ENCODE measurements at regions not wholly inside any gene's neighbourhood (a gene's known extent, or its start where the extent isn't known, plus 50 kb on each side); places are given as distances from the start of the nearest gene placed in this dataset.

DNA sequence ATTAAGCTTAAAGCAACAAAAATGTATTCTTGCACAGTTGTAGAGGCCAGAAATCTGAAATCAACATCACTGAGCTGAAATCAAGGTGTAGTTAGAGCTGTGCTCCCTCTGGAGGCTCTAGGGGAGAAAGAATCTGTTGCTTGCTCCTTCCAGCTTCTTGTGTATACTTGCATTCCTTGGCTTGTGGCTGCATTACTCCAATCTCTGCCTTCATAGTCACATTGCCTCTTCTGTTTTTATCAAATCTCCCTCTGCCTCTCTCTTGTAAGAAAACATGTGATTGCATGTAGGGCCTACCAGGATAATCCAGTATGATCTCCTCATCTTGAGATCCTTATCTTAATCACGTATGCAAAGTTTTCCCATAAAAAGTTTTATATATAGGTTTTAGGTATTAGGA is 487.9 kb upstream of the SGO1 start:
- TF ChIP-seq LEF1 (IDR thresholded peaks at IDR 0.05; ENCODE audit: borderline replicate concordance): no peak
- TF ChIP-seq SUZ12 (IDR thresholded peaks at IDR 0.05): no peak
- no peak for TF ChIP-seq L3MBTL2 (conservative IDR thresholded peaks at IDR 0.05)
- TF ChIP-seq, protein P1, sequence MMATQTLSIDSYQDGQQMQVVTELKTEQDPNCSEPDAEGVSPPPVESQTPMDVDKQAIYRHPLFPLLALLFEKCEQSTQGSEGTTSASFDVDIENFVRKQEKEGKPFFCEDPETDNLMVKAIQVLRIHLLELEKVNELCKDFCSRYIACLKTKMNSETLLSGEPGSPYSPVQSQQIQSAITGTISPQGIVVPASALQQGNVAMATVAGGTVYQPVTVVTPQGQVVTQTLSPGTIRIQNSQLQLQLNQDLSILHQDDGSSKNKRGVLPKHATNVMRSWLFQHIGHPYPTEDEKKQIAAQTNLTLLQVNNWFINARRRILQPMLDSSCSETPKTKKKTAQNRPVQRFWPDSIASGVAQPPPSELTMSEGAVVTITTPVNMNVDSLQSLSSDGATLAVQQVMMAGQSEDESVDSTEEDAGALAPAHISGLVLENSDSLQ (IDR thresholded peaks at IDR 0.05): no peak
- no peak for TF ChIP-seq SP1 (IDR thresholded peaks at IDR 0.05)
- no peak for TF ChIP-seq TARDBP (IDR thresholded peaks at IDR 0.05)
- CTCF ChIA-PET: no interaction called here
- POLR2A ChIA-PET: no interaction called here
- DNase-seq (ENCODE audit: extremely low spot score): no peak

DNA sequence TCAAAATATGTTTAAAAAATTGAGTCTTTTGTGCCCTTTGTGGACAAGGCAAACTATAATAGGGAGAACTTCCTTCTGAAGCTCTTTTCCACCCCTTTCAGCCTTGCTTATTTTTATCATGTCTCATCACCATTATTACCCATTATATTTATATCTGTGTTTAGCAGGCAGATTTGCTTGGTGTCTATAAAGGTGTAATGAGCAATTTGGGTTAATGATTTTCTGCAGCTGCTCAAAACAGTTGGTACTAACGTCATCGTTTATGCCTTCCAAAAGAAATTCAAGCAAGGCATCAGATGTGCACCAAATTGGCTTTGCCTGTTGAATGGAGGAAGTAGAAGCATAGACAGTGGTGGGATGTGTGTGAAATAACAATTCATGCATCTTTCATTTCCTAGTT is 483.7 kb upstream of the SGO1 start:
- ChIA-PET POLR2A (no interaction called here), CTCF (no interaction called here)
- DNase-seq (ENCODE audit: extremely low spot score): no peak
- TF ChIP-seq ZNF384 (IDR thresholded peaks at IDR 0.05): no peak
- TF ChIP-seq BHLHE40 (IDR thresholded peaks at IDR 0.05; ENCODE audit: borderline replicate concordance): no peak
- no peak for TF ChIP-seq ELF4 (IDR thresholded peaks at IDR 0.05)
- no peak for TF ChIP-seq HDGF (IDR thresholded peaks at IDR 0.05; ENCODE audit: borderline replicate concordance)
- TF ChIP-seq L3MBTL2 (conservative IDR thresholded peaks at IDR 0.05): no peak

DNA sequence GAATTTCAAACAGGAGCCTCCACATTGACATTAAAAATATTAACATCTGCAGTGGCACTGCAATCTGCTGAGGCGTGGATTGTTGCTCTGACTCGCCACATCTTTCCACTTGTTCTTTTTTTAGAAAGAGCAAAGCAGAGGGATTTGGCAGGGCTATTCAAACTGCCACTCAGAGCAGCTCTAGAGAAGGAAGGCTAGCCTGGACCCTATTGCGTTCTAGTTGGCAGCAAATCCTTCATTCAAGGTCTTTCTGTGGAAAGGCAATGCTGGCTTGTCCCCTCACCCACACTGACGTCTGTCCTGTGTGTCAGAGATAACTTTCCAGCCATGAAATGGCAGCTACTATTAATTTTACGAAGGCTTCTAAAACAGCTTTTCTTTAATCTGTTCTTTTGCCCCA is 483.2 kb upstream of the SGO1 start:
- DNase-seq (ENCODE audit: extremely low spot score): no peak
- ChIA-PET CTCF (no interaction called here), POLR2A (no interaction called here)
- no peak for TF ChIP-seq BHLHE40 (IDR thresholded peaks at IDR 0.05; ENCODE audit: borderline replicate concordance)
- TF ChIP-seq FOXA1 (IDR thresholded peaks at IDR 0.05): no peak
- no peak for TF ChIP-seq ELF4 (IDR thresholded peaks at IDR 0.05)
- TF ChIP-seq HDGF (IDR thresholded peaks at IDR 0.05; ENCODE audit: borderline replicate concordance): no peak
- no peak for TF ChIP-seq FOXK2 (IDR thresholded peaks at IDR 0.05)
- no peak for TF ChIP-seq L3MBTL2 (conservative IDR thresholded peaks at IDR 0.05)
- TF ChIP-seq, protein P1 (IDR thresholded peaks at IDR 0.05): no peak

- peak; percentile 10 for DNase-seq (ENCODE audit: extremely low spot score)
- ChIA-PET POLR2A (no interaction called here), CTCF (no interaction called here)
- TF ChIP-seq ELF4 (IDR thresholded peaks at IDR 0.05) (no peak), FOXK2 (IDR thresholded peaks at IDR 0.05) (no peak), NFRKB (IDR thresholded peaks at IDR 0.05) (no peak), ZNF384 (IDR thresholded peaks at IDR 0.05) (no peak), SP1 (IDR thresholded peaks at IDR 0.05) (no peak), SUZ12 (IDR thresholded peaks at IDR 0.05) (no peak), LEF1 (IDR thresholded peaks at IDR 0.05; ENCODE audit: borderline replicate concordance) (no peak), HDGF (IDR thresholded peaks at IDR 0.05; ENCODE audit: borderline replicate concordance) (no peak), CTBP1 (IDR thresholded peaks at IDR 0.05; ENCODE audit: borderline replicate concordance) (no peak)
These were observed 482.4 kb upstream of the SGO1 start for GRCh38 chr3:20668411-20668810.

DNA sequence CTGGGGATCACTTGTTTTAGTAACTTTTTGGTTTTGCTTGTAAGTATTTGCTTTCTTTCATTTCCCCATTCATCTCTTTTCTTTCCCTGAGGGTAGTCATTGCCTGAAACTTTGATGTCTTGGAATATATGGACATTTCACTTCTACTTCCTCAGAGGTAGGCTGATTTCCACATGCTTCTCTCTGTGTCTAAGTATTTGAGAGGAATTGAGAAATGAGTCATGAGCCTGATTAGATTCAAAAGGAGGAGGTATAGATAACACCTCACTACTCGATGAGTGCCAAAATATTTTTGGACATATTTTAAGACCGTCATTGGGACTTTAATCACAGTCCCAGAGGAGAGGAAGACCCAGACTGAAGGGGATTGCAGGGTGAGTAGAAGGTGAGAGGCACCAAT is 480.1 kb upstream of the SGO1 start:
- TF ChIP-seq SP1 (IDR thresholded peaks at IDR 0.05): no peak
- no peak for TF ChIP-seq TARDBP (IDR thresholded peaks at IDR 0.05)
- TF ChIP-seq FOXA1 (IDR thresholded peaks at IDR 0.05): no peak
- TF ChIP-seq ELF4 (IDR thresholded peaks at IDR 0.05): no peak
- POLR2A ChIA-PET: no interaction called here
- CTCF ChIA-PET: no interaction called here
- DNase-seq (ENCODE audit: extremely low spot score): no peak

DNA sequence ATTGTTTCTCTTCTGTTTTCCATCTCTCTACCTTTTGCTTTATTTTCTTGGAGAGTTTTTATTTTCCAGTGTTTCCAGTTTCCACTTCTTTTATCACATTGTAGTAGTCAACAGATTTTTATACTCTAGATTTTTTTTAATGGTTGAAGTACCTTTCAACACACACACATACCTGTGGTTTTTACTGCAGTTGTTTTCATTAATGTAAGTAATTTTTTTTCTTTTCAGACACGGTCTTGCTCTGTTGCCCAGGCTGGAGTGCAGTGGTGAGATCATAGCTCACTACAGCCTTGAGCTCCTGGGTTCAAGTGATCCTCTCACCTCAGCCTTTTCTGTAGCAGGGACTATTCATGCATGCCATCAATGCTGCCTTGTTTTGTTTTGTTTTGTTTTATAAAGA is 472.5 kb upstream of the SGO1 start:
- CTCF ChIA-PET: no interaction called here
- TF ChIP-seq TARDBP (IDR thresholded peaks at IDR 0.05) (no peak), L3MBTL2 (conservative IDR thresholded peaks at IDR 0.05) (no peak), ZNF384 (IDR thresholded peaks at IDR 0.05) (no peak), FOXM1 (IDR thresholded peaks at IDR 0.05; ENCODE audit: borderline replicate concordance) (no peak), SUZ12 (IDR thresholded peaks at IDR 0.05) (no peak), CTBP1 (IDR thresholded peaks at IDR 0.05; ENCODE audit: borderline replicate concordance) (no peak), BHLHE40 (IDR thresholded peaks at IDR 0.05; ENCODE audit: borderline replicate concordance) (no peak), LEF1 (IDR thresholded peaks at IDR 0.05; ENCODE audit: borderline replicate concordance) (no peak), NFRKB (IDR thresholded peaks at IDR 0.05) (no peak), ELF4 (IDR thresholded peaks at IDR 0.05) (no peak), ARNT (IDR thresholded peaks at IDR 0.05) (no peak), HDGF (IDR thresholded peaks at IDR 0.05; ENCODE audit: borderline replicate concordance) (no peak), SP1 (IDR thresholded peaks at IDR 0.05) (no peak), FOXA1 (IDR thresholded peaks at IDR 0.05) (no peak), FOXK2 (IDR thresholded peaks at IDR 0.05) (no peak)
- TF ChIP-seq, protein P1 (IDR thresholded peaks at IDR 0.05): no peak
- POLR2A ChIA-PET: no interaction called here
- DNase-seq (ENCODE audit: extremely low spot score): no peak

- DNase-seq (ENCODE audit: extremely low spot score): no peak
- no peak for TF ChIP-seq FOXM1 (IDR thresholded peaks at IDR 0.05; ENCODE audit: borderline replicate concordance)
- no peak for TF ChIP-seq HDGF (IDR thresholded peaks at IDR 0.05; ENCODE audit: borderline replicate concordance)
- no peak for TF ChIP-seq L3MBTL2 (conservative IDR thresholded peaks at IDR 0.05)
- TF ChIP-seq, protein P1 (IDR thresholded peaks at IDR 0.05): no peak
- no peak for TF ChIP-seq BHLHE40 (IDR thresholded peaks at IDR 0.05; ENCODE audit: borderline replicate concordance)
- no peak for TF ChIP-seq TARDBP (IDR thresholded peaks at IDR 0.05)
- no peak for TF ChIP-seq SP1 (IDR thresholded peaks at IDR 0.05)
- TF ChIP-seq SUZ12 (IDR thresholded peaks at IDR 0.05): no peak
- no peak for TF ChIP-seq ELF4 (IDR thresholded peaks at IDR 0.05)
- TF ChIP-seq ZNF384 (IDR thresholded peaks at IDR 0.05): no peak
- no peak for TF ChIP-seq ARNT (IDR thresholded peaks at IDR 0.05)
- ChIA-PET CTCF (no interaction called here), POLR2A (no interaction called here)
These were observed 471.6 kb upstream of the SGO1 start for GRCh38 chr3:20657560-20657959.

All from HEK293T (cell line).